ENCODE measurements at regions not wholly inside any gene's neighbourhood (a gene's known extent, or its start where the extent isn't known, plus 50 kb on each side); places are given as distances from the start of the nearest gene placed in this dataset.
"Not testable (repeated sequence)": the region's sequence is repeated elsewhere in the genome, so short reads cannot be mapped to it uniquely, and the experiment has no call there.

DNA sequence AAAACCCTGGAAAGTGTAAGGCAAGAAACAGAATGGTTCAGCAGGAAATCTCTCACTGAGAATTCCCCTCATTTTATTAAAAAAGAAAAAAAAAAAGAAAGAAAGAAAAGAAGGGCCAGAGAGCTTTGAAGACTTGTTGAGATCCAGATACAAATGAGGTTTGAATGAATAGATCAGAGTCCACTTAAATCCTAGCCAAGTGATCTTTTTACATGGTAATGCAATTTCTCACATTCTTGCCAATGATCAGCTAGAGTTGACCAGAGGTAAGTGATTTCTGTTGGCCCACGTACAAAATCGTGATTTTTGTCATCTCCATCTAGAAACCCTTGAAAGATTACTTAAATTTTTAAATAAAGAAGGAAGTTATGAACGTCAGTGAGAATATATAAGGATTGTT is 261.5 kb upstream of the PCSK5 start:
- DNase-seq: no peak

GRCh38 chr9:75633451-75634057 is 256.9 kb upstream of the PCSK5 start:
- DNase-seq: no peak

DNA sequence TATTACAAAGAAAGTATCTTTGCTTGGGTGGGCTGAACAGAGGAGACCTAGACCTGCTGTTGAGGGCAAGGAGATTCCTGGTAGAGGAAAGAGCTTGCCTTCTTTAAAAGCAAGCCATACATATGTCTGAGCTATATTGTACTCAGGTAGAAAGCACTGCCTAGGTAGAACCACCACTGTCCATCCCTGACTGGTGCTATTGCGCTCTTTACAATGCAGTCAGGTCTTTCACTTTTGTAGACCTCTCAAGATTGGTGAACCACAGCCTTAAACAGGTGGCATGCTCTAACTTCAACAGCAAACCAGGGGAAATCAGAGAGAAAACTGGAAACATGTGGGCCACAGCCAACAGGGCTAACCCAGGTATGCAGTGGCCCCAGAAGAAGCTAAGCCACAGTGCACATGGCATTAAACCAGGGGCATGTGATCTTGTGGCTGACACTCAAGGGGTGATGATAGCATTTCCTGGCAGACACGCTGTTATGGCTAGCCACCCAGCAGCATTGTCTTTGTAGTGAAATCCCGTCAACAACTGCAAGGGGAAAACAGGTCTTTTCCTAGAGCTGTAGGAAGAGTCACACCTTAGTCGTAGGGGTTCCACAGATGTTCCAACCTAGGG is 253.9 kb upstream of the PCSK5 start:
- DNase-seq: no peak

DNA sequence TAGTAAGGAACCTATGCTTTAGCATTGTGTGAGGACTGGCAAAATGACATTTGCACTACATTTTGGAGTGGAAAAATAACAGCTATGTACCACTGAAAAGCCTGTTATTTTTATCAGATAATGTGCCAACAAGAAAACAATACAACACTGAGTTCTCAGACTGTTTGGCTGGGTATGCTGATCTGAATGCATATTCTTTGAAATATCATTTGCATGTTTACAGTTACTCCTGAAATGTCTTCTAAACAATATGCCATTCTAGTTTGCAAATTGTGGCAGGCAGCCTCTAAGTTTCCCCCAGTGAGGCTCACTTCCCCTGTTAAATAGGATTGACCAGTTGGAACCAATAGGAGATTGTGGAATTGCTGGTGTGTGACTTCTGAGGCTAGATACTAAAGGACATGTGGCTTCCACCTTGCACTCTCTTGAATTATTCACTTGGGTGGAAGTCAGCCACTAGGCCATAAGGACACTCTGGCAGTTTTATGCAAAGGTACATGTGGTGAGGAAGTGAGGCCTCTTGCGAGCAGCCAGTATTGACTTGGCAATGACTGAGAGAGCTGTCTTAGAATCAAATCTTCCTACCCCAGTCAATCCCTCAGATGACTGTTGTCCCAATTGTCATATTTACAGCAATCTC is 250.4 kb upstream of the PCSK5 start:
- no peak for DNase-seq

GRCh38 chr9:75642522-75642921 is 248.0 kb upstream of the PCSK5 start:
- no peak for DNase-seq

GRCh38 chr9:75644649-75645048 is 245.8 kb upstream of the PCSK5 start:
- no peak for DNase-seq

GRCh38 chr9:75648034-75648433 is 242.4 kb upstream of the PCSK5 start:
- DNase-seq: no peak

DNA sequence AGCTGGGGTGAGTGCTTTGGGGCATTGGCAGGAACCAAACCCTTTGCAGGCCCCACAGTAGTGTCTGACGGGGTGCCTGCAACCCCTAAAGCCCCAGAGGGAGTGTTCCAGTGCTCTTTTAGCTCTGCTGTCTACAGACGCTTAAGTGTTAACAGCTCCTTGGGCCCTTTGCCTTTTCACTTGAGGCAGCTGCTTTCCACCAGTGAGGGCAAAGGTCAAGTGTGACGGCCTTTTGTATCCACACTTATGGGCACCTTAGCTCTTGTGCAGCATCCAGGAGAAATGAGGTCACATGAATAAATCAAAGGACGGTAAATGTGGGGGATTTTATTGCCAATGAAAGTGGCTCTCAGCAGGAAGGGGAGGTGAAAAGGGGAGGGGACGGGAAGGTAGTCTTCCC is 241.4 kb upstream of the PCSK5 start:
- DNase-seq: no peak

DNA sequence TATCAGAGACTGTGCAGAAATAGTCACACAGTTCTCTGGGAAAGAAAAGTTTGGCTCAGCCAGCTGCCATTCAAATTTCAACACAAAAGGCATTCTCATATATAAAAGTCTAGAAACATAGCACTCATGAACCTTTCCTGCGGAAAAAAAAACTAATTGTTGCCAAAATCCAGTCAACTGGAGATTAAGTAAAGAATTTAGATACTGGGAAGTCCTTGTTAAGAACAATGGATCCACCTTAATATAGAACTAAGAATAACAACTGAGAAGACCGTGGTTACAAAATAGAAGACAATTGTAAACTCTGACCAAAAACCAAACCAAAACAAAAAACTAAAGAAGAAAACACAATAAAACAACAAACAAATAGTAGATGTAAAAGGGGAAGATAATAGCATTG is 238.8 kb upstream of the PCSK5 start:
- DNase-seq: no peak

GRCh38 chr9:75653335-75653734 is 237.1 kb upstream of the PCSK5 start:
- DNase-seq: no peak

DNA sequence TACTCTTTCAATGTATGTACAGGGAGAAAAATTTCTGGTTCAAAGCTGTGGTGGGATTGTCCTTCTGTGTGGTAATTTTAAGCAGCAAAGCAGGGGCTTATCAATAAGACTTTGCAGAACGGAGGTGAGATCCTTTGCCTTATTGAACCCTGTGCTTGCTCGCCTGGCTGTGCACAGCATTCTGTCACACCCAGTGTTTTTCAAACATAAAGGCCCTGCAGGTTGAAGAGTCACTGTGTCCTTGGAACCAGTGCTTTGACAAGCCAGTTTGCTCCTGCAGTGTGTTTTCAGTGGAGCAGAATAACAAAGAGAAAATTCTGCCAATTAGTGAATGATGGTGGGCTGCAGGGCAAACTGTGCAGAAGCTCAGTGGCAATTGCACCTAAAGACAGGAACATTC is 236.7 kb upstream of the PCSK5 start:
- DNase-seq: no peak

GRCh38 chr9:75657015-75657414 is 233.5 kb upstream of the PCSK5 start:
- DNase-seq: no peak

DNA sequence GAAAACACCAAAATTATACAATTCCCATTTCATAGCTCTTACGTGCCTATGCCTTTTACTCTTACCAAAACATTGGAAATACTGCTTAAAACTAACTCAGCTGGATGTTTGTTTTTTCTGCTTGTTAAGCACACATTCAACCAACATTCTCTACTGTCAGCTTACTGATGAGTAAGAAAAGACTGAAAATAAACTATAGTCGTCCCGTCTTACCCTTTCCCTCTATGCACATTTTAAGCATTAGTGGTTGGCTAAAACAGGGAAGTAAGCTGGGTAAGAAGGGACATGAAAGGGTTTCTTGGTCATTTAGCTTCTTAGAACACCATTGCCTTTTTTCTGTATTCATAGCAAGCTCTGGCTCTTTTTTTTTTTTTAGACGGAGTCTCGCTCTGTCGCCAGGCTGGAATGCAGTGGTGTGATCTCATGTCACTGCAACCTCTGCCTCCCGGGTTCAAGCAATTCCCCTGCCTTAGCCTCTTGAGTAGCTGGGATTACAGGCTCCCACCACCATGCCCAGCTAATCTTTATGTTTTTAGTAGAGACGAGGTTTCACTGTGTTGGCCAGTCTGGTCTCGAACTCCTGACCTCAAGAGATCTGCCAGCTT is 232.1 kb upstream of the PCSK5 start:
- no peak for DNase-seq

GRCh38 chr9:75664597-75664996 is 225.9 kb upstream of the PCSK5 start:
- DNase-seq: no peak

GRCh38 chr9:75666856-75667554 is 223.5 kb upstream of the PCSK5 start:
- DNase-seq: no peak

DNA sequence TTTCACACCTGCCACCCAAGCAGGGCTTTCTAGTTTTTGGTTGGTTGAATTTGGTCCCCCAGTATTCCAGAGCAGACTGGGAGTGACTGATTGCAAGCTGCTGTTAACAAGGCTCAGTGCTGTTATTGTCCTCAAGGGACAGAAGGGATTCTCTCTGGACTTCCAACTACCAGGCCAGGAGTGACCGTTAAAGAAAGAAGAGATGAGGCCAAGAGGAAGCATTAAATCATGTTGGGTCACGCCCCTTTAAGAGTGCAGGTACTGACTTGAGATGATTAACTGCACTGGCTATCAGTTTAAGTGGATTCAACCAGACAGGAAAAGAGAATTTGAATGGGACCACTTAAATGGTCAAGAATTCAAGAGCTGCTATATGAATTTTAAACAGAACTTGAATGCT is 220.8 kb upstream of the PCSK5 start:
- no peak for DNase-seq

GRCh38 chr9:75671354-75671753 is 219.1 kb upstream of the PCSK5 start:
- DNase-seq: no peak

- no peak for DNase-seq
Observed at GRCh38 chr9:75672478-75672877, 218.0 kb upstream of the PCSK5 start.

- no peak for DNase-seq
Observed at GRCh38 chr9:75683591-75683990, 206.9 kb upstream of the PCSK5 start.

DNA sequence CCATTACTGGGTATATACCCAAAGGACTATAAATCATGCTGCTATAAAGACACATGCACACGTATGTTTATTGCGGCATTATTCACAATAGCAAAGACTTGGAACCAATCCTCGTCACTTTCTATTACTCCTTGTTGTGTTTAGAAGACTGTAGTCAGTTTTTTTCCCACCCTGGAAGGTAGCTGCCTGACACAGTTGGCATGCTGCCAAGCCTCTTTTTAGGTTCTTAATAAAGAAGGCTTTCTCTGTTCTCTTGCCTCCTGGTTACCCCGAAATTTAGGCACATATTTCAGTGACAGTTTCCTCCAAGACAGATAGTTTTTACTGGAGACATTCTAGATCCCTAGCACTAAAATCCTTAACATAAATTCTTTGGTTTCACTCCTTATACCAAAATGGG is 205.4 kb upstream of the PCSK5 start:
- DNase-seq: no peak

GRCh38 chr9:75687359-75687953 is 203.0 kb upstream of the PCSK5 start:
- no peak for DNase-seq

GRCh38 chr9:75690551-75690950 is 199.9 kb upstream of the PCSK5 start:
- DNase-seq: not testable (repeated sequence)

- no peak for DNase-seq
Observed at GRCh38 chr9:75691408-75691807, 199.1 kb upstream of the PCSK5 start.
